Vagina (tissue), 2 donors: ENCODE measurements at regions not wholly inside any gene's neighbourhood (a gene's known extent, or its start where the extent isn't known, plus 50 kb on each side); places are given as distances from the start of the nearest gene placed in this dataset.

Source experiments
- CTCF ChIP-seq, 3 experiments: fragments of 450-650 bp in 2 of 3; fragments of 200-600 bp in 1 of 3; sonication (generic) in 1 of 3; IDR thresholded peaks; one replicate each; pipeline ENCODE4 v1.5.1; 2017 to 2019; ENCODE audit warnings: antibody characterized with exemption in 3 of 3, mild to moderate bottlenecking in 2 of 3, moderate library complexity in 2 of 3
- POLR2A ChIP-seq, 2 donors: fragments of 450-650 bp; IDR thresholded peaks; one replicate each; pipeline ENCODE4 v1.6.1; 2017; ENCODE audit warnings: antibody characterized with exemption in 2 of 2, mild to moderate bottlenecking in 2 of 2, moderate library complexity in 2 of 2

- TF ChIP-seq CTCF (IDR thresholded peaks at IDR 0.05), result no peak
- TF ChIP-seq POLR2A (IDR thresholded peaks at IDR 0.05), result no peak
Measured at GRCh38 chr6:22808466-22808865, 239.1 kb downstream of the HDGFL1 start.
